ENCODE measurements at regions not wholly inside any gene's neighbourhood (a gene's known extent, or its start where the extent isn't known, plus 50 kb on each side); places are given as distances from the start of the nearest gene placed in this dataset.

GRCh38 chr5:30804739-30805505 is 388.6 kb upstream of the CDH6 start:
- peak; percentile 43 for TF ChIP-seq CTCF (IDR thresholded peaks at IDR 0.05)
- no peak for TF ChIP-seq EZH2 (IDR thresholded peaks at IDR 0.05)
